ENCODE measurements at regions not wholly inside any gene's neighbourhood (a gene's known extent, or its start where the extent isn't known, plus 50 kb on each side); places are given as distances from the start of the nearest gene placed in this dataset.

- DNase-seq (ENCODE audit: low read depth), result no peak
- no peak for TF ChIP-seq CTCF (IDR thresholded peaks at IDR 0.05; ENCODE audit: control insufficient read depth, insufficient read depth, low read depth, low read length, missing control alignments)
- no peak overlapping the region for H3K4me3 ChIP-seq (ENCODE audit: control insufficient read depth, low read depth, low read length)
Measured at GRCh38 chr17:5705876-5706576, 121.7 kb upstream of the NLRP1 start.

- TF ChIP-seq CTCF (IDR thresholded peaks at IDR 0.05; ENCODE audit: control insufficient read depth, insufficient read depth, low read depth, low read length, missing control alignments), result peak; percentile 76
- DNase-seq (ENCODE audit: low read depth), result peak; percentile 1
- no peak overlapping the region for H3K4me3 ChIP-seq (ENCODE audit: control insufficient read depth, low read depth, low read length)
Measured at GRCh38 chr17:5706577-5707210, 122.4 kb upstream of the NLRP1 start.

GRCh38 chr17:5707482-5707881 lies 123.2 kb upstream of the NLRP1 start:
- DNase-seq (ENCODE audit: low read depth), result no peak

GRCh38 chr17:5708344-5708743 lies 124.0 kb upstream of the NLRP1 start:
- no peak overlapping the region for H3K4me3 ChIP-seq (ENCODE audit: control insufficient read depth, low read depth, low read length)
- DNase-seq (ENCODE audit: low read depth), result no peak
- TF ChIP-seq CTCF (IDR thresholded peaks at IDR 0.05; ENCODE audit: control insufficient read depth, insufficient read depth, low read depth, low read length, missing control alignments), result no peak

More at GRCh38 chr17:5707482-5707881, 123.2 kb upstream of the NLRP1 start:
- no peak overlapping the region for H3K4me3 ChIP-seq (ENCODE audit: control insufficient read depth, low read depth, low read length)
- no peak for TF ChIP-seq CTCF (IDR thresholded peaks at IDR 0.05; ENCODE audit: control insufficient read depth, insufficient read depth, low read depth, low read length, missing control alignments)

GRCh38 chr17:5711344-5711743 lies 127.0 kb upstream of the NLRP1 start:
- no peak for DNase-seq (ENCODE audit: low read depth)
- no peak overlapping the region for H3K4me3 ChIP-seq (ENCODE audit: control insufficient read depth, low read depth, low read length)
- no peak for TF ChIP-seq CTCF (IDR thresholded peaks at IDR 0.05; ENCODE audit: control insufficient read depth, insufficient read depth, low read depth, low read length, missing control alignments)

GRCh38 chr17:5714993-5715392 lies 130.7 kb upstream of the NLRP1 start:
- no peak overlapping the region for H3K4me3 ChIP-seq (ENCODE audit: control insufficient read depth, low read depth, low read length)
- TF ChIP-seq CTCF (IDR thresholded peaks at IDR 0.05; ENCODE audit: control insufficient read depth, insufficient read depth, low read depth, low read length, missing control alignments), result no peak
- DNase-seq (ENCODE audit: low read depth), result no peak
